CD14-positive monocyte (primary cell): ENCODE measurements at regions not wholly inside any gene's neighbourhood (a gene's known extent, or its start where the extent isn't known, plus 50 kb on each side); places are given as distances from the start of the nearest gene placed in this dataset.
A peak's percentile ranks its signal among the peaks of the same experiment; 100 is the strongest.

ENCODE experiments used
- DNase-seq, 3 donors: peaks; one replicate each; pipeline ENCODE4 v3.0.0-alpha.2; 2011 to 2022
- H2AFZ ChIP-seq: 2 replicates; pipeline ENCODE4 v1.6.0; 2012; ENCODE audit warnings: mild to moderate bottlenecking, low read depth, low read length, inconsistent platforms; ENCODE audit not compliant: insufficient read depth, poor library complexity, severe bottlenecking
- H3K27ac ChIP-seq, 2 donors: 1 replicate in 1 of 2; 2 replicates in 1 of 2; pipeline ENCODE4 v1.5.1; 2012 to 2013; ENCODE audit warnings: low read length in 2 of 2, control low read depth in 1 of 2, inconsistent platforms in 1 of 2, low read depth in 1 of 2, mild to moderate bottlenecking in 1 of 2
- H3K27me3 ChIP-seq, 2 donors: one replicate each; pipeline versions ENCODE4 v1.6.0 to v1.6.1; 2011 to 2013; ENCODE audit warnings: low read length in 2 of 2; ENCODE audit not compliant: control insufficient read depth in 2 of 2, insufficient read depth in 2 of 2
- H3K36me3 ChIP-seq, 2 donors: replicated peaks in 1 of 2; 1 replicate in 1 of 2; 2 replicates in 1 of 2; pipeline versions ENCODE4 v1.5.1 to v1.6.1; 2012 to 2013; ENCODE audit warnings: low read length in 2 of 2, control low read depth in 1 of 2, inconsistent platforms in 1 of 2, mild to moderate bottlenecking in 1 of 2; ENCODE audit not compliant: insufficient read depth in 2 of 2, control insufficient read depth in 1 of 2
- H3K4me1 ChIP-seq, 2 donors: 1 replicate in 1 of 2; 2 replicates in 1 of 2; pipeline versions ENCODE4 v1.5.1 to v1.6.1; 2012 to 2013; ENCODE audit warnings: low read length in 2 of 2, control low read depth in 1 of 2, inconsistent platforms in 1 of 2, mild to moderate bottlenecking in 1 of 2, moderate library complexity in 1 of 2; ENCODE audit not compliant: insufficient read depth in 2 of 2, control insufficient read depth in 1 of 2
- H3K4me2 ChIP-seq: replicated peaks from 2 replicates; pipeline ENCODE3; 2012; ENCODE audit warnings: low read length, moderate library complexity, mild to moderate bottlenecking; ENCODE audit not compliant: poor library complexity, severe bottlenecking; ENCODE audit errors: extremely low read depth
- H3K4me3 ChIP-seq, 3 experiments: fragments of 200-600 bp in 1 of 3; sonication (generic) in 1 of 3; replicated peaks in 1 of 3; 1 replicate in 2 of 3; 2 replicates in 1 of 3; pipeline ENCODE4 v1.5.1; 2011 to 2013; ENCODE audit warnings: low read length in 3 of 3, mild to moderate bottlenecking in 3 of 3, control low read depth in 2 of 3, low read depth in 2 of 3, inconsistent platforms in 1 of 3, moderate library complexity in 1 of 3
- H3K79me2 ChIP-seq: 2 replicates; pipeline ENCODE4 v1.6.0; 2012; ENCODE audit warnings: mild to moderate bottlenecking, control low read depth, inconsistent platforms, low read length, moderate library complexity; ENCODE audit not compliant: insufficient read depth
- H3K9ac ChIP-seq: 2 replicates; pipeline ENCODE4 v1.6.0; 2017; ENCODE audit warnings: low read length, mild to moderate bottlenecking; ENCODE audit not compliant: insufficient read depth, poor library complexity, severe bottlenecking
- H3K9me3 ChIP-seq, 2 donors: replicated peaks in 1 of 2; 1 replicate in 1 of 2; 2 replicates in 1 of 2; pipeline versions ENCODE4 v1.5.1 to v1.6.1; 2012 to 2013; ENCODE audit warnings: low read length in 2 of 2, control low read depth in 1 of 2; ENCODE audit not compliant: control insufficient read depth in 1 of 2, insufficient read depth in 1 of 2
- H4K20me1 ChIP-seq: 2 replicates; pipeline ENCODE4 v1.6.0; 2012; ENCODE audit warnings: mild to moderate bottlenecking, low read length, control low read depth, moderate library complexity; ENCODE audit not compliant: insufficient read depth
- H3K27ac Mint-ChIP-seq, 7 donors: one replicate each; pipeline ENCODE4 v1.8.0; 2020; ENCODE audit warnings: mild to moderate bottlenecking in 7 of 7, mixed read lengths in 7 of 7, moderate library complexity in 6 of 7, inconsistent platforms in 2 of 7
- H3K27me3 Mint-ChIP-seq, 3 donors: one replicate each; pipeline ENCODE4 v1.8.0; 2021 to 2022; ENCODE audit warnings: low read depth in 3 of 3, mild to moderate bottlenecking in 3 of 3, mixed read lengths in 3 of 3, moderate library complexity in 3 of 3, inconsistent platforms in 1 of 3
- H3K36me3 Mint-ChIP-seq, 2 donors: one replicate each; pipeline ENCODE4 v1.8.0; 2020; ENCODE audit warnings: mixed read lengths in 2 of 2, inconsistent platforms in 1 of 2, mild to moderate bottlenecking in 1 of 2
- H3K4me1 Mint-ChIP-seq: one replicate; pipeline ENCODE4 v1.8.0; 2020; ENCODE audit warnings: mild to moderate bottlenecking, mixed read lengths
- H3K4me3 Mint-ChIP-seq, 2 donors: one replicate each; pipeline ENCODE4 v1.8.0; 2020; ENCODE audit warnings: mild to moderate bottlenecking in 2 of 2, mixed read lengths in 2 of 2, moderate library complexity in 1 of 2
- H3K9me3 Mint-ChIP-seq, 7 donors: one replicate each; pipeline ENCODE4 v1.8.0; 2020 to 2022; ENCODE audit warnings: mixed read lengths in 7 of 7, mild to moderate bottlenecking in 6 of 7, moderate library complexity in 6 of 7, inconsistent platforms in 2 of 7
- WGBS: methylation state at CpG from one replicate; pipeline ENCODE4 v1.1.5; 2013; ENCODE audit warnings: missing lambda C conversion rate; ENCODE audit not compliant: insufficient coverage; 5-methylcytosine and 5-hydroxymethylcytosine counted together
- intact Hi-C, 2 donors: fragments of 100-400 bp; cut with micrococcal nuclease; formaldehyde crosslinking; loops; one replicate each; pipeline versions ENCODE4 v1.15.0 to v1.15.1; 2023
- TF ChIP-seq, protein P1 (sequence below): fragments of 200-600 bp; IDR thresholded peaks from one replicate; pipeline ENCODE4 v1.8.0; 2022; ENCODE audit warnings: antibody characterized with exemption, mild to moderate bottlenecking

DNA sequence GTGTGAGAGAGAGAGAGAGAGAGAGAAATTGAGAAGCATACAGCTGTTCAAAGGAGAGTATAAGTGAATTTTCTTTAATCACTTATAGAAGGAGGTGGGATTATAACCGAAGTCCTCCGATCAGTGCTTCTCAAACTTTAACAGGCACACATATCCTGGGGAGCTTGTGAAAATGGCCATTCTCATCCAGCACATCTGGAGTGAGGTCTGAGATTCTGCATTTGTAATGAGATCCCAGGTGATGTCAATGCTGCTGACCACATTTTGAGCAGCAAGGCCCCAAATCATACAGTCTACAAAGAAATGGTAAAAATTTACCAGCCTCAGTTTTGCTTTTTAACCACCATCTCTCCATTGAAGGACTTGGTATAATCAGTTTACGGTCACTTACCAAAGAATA is 219.0 kb downstream of the PTEN start:
- Mint-ChIP-seq H3K4me1 (peaks cover 48% of the 10 kb centered on the region), H3K36me3 (peaks cover 0 to 4% of the 10 kb centered on the region in 2 donors), H3K27ac (peak overlapping the region; percentile 57 to 89 (median 84)), H3K27me3 (no peaks in the 10 kb centered on the region), H3K9me3 (peaks cover 0 to 3% (median 0%) of the 10 kb centered on the region in 7 donors), H3K4me3 (peak overlapping the region in 1 of 2 donors; percentile 74)
- peaks cover 29 to 41% of the 10 kb centered on the region in 2 donors for H3K4me1 ChIP-seq
- no peaks in the 10 kb centered on the region for H4K20me1 ChIP-seq
- peak overlapping the region; percentile 52 for H3K4me2 ChIP-seq
- no peaks in the 10 kb centered on the region for H3K79me2 ChIP-seq
- DNase-seq, result no peak
- TF ChIP-seq, protein P1, sequence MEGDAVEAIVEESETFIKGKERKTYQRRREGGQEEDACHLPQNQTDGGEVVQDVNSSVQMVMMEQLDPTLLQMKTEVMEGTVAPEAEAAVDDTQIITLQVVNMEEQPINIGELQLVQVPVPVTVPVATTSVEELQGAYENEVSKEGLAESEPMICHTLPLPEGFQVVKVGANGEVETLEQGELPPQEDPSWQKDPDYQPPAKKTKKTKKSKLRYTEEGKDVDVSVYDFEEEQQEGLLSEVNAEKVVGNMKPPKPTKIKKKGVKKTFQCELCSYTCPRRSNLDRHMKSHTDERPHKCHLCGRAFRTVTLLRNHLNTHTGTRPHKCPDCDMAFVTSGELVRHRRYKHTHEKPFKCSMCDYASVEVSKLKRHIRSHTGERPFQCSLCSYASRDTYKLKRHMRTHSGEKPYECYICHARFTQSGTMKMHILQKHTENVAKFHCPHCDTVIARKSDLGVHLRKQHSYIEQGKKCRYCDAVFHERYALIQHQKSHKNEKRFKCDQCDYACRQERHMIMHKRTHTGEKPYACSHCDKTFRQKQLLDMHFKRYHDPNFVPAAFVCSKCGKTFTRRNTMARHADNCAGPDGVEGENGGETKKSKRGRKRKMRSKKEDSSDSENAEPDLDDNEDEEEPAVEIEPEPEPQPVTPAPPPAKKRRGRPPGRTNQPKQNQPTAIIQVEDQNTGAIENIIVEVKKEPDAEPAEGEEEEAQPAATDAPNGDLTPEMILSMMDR, result no peak
- H3K9me3 ChIP-seq, result no peaks in the 10 kb centered on the region
- peak overlapping the region; percentile 52 for H2AFZ ChIP-seq
- no CpG with 5 or more reads among the region's 3 CpGs for WGBS
- no peaks in the 10 kb centered on the region for H3K36me3 ChIP-seq
- no peak overlapping the region for H3K9ac ChIP-seq
- H3K27me3 ChIP-seq, result no peaks in the 10 kb centered on the region
- peak overlapping the region; percentile 19 to 77 for H3K27ac ChIP-seq
- H3K4me3 ChIP-seq, result peak overlapping the region in 1 of 3 experiments; percentile 49
- intact Hi-C loops, result no loop called here

- H4K20me1 ChIP-seq, result no peaks in the 10 kb centered on the region
- no peaks in the 10 kb centered on the region for H3K9me3 ChIP-seq
- H3K27me3 Mint-ChIP-seq, result no peaks in the 10 kb centered on the region
- peaks cover 0 to 3% (median 0%) of the 10 kb centered on the region in 7 donors for H3K9me3 Mint-ChIP-seq
- peak overlapping the region; percentile 52 for H2AFZ ChIP-seq
- H3K9ac ChIP-seq, result no peak overlapping the region
- peak overlapping the region in 1 of 2 donors; percentile 74 for H3K4me3 Mint-ChIP-seq
- intact Hi-C loops, result no loop called here
- H3K36me3 Mint-ChIP-seq, result no peaks in the 10 kb centered on the region
- H3K4me3 ChIP-seq, result peak overlapping the region in 1 of 3 experiments; percentile 49
- no peaks in the 10 kb centered on the region for H3K27me3 ChIP-seq
- H3K79me2 ChIP-seq, result no peaks in the 10 kb centered on the region
- H3K4me1 ChIP-seq, result peaks cover 29 to 41% of the 10 kb centered on the region in 2 donors
- no CpG with 5 or more reads among the region's 1 CpG for WGBS
- peak overlapping the region; percentile 52 for H3K4me2 ChIP-seq
- H3K4me1 Mint-ChIP-seq, result peaks cover 52% of the 10 kb centered on the region
- H3K36me3 ChIP-seq, result no peaks in the 10 kb centered on the region
- peak overlapping the region; percentile 57 to 89 (median 84) for H3K27ac Mint-ChIP-seq
- DNase-seq, result peak in 2 of 3 donors; percentile 52 to 73
- peak overlapping the region; percentile 19 to 77 for H3K27ac ChIP-seq
- TF ChIP-seq, protein P1, result no peak
Observed at GRCh38 chr10:88082806-88083596, 219.6 kb downstream of the PTEN start.
